GM19463 (cell line): ENCODE measurements at regions not wholly inside any gene's neighbourhood (a gene's known extent, or its start where the extent isn't known, plus 50 kb on each side); places are given as distances from the start of the nearest gene placed in this dataset.

Experiments used
- ATAC-seq: cut with Tn5 transposase; IDR thresholded peaks from one replicate; pipeline ENCODE4 v1.9.1; 2021; ENCODE audit warnings: mild to moderate bottlenecking, moderate library complexity; ENCODE audit not compliant: unreplicated experiment

DNA sequence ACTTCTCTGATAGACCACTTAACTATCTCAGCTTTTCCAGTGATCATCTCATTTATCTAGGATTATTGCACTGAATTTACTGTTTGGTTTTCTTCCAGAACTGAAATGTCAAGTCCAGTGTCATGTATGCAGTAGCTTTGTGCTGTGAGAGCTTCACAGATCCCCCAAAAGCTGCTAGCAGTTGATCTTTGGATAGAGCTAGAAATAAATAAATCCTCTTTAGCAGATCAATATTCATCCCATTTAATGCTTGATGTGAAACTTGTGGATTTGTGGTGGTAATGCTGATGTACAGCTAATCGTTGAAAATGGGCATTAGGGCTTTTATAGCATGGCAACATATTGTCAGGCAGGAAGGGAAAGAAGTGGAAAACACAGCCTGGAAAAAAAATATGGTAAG lies 509.6 kb upstream of the FAM241A start:
- ATAC-seq: no peak

DNA sequence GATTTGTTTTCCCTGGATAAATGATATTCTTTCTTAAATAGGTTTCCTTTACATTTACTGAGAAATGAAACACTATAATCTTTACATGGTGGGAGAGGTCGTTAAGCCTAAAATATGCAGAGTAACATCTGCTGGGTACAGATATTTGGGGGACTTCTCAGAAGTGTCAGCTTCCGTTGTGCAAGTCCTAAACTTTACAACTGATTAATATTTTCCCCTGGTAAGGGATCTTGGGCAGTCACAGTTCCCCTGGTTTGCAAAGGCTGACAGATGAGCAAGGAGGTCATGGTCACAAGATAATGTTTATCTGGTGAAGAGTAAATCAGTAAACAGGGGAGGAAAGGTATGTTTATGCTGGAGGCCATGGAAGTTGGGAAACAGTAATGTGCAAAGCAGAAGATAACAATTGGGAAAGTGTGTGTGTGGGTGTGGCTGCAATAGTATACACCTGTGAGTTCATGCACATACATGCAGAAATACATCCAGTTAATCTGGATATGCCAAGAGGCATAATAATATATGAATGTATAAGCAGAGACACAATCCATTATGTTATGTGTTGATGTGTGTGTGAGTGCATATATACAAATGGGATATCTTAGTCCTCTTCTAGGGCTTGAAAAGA lies 508.2 kb upstream of the FAM241A start:
- ATAC-seq: peak; percentile 61

DNA sequence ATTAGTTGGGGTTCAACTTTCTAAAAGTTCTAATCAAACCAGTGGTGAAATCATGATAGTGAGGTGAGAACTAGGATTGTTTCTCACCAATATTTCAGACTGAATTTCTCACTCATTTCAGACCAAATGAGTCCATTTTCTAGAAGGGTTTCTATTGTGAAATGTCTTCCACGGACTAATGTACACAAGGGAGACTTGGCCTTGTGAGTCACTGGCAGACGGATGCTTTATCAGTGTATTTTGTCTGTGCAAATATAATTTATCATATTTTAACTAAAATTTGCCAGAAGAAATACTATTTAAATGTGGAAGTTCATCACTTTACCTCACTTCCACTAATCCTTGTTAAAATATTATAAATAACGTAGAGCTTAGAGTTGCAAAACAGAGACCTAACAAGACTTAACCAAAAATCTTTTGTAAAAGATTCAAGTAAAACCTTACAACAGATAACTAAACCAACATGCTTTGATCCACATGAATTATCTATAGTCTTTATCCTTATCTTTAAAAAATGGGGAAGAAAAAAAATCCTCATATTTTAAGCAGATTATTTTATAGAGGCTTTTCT lies 506.0 kb upstream of the FAM241A start:
- ATAC-seq: no peak

DNA sequence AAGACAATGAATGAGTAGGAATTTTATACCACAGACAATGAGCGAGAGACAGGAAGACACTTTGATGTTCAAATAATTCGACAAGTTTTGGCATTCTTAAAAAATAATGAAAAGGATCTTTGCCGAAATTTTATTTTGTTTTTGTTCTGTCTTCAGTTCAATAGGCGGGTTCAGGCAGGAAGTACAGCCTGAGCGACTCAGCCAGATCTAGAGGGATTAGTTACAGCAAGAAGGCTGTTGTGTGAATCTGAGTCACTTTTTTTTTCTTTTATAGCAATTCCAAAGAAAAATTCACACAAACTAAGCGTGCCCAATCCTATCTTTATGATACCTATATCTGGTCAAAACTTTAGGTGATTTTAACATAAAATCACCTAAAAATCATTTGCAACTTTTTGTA lies 505.4 kb upstream of the FAM241A start:
- ATAC-seq: no peak

DNA sequence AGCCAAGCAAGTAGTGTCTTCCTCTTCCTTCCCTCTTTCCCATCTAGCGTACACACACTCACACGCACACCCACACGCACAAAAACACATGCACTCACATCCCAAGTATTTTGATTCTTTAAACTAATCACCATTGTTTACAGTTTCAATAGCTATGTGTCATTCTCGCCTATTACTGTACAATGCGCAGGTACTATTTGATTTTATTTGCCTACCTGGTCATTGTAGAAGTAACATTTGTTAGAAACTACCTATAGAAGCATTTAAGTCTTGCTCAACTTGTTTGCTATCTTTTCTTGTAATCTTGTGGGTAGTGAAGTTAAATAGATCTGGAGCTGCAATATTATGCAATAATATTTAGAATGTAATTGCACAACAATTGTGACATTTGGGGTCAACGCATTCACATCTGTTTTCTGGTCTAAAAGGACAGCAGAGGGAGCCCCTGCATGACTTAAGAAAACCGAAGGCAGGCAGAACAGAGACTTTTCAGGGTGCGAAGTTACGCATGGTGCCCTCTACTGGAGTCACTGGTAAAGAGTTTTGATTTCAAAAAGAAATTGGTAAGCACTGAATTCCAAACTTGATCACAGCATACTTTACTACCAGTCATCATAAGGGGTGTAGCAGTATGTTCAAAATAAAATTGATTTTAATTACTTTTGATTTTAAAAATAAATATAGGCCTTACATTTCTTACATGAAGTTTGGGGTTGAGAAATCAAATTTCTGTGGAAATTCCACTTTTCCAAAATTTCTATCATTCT lies 503.3 kb upstream of the FAM241A start:
- peak; percentile 90 for ATAC-seq

DNA sequence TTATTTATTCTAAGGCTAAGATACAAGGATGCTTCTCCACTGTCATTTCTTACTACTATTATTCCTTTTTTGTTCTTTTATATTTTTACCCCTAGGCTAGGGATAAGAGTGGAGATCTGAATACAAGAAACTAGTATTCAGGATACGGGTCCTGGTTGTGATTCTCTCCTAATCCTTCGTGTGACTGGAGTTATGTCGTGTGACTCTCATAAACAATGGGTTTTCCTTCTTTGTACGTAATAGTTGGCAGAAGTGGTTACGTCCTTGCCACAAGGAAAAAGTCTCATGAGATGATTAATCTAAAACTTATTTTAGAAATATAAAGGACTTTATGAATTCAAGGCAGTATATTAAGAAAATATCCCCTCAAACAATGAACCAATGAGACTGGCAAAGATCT lies 497.2 kb upstream of the FAM241A start:
- ATAC-seq: no peak

DNA sequence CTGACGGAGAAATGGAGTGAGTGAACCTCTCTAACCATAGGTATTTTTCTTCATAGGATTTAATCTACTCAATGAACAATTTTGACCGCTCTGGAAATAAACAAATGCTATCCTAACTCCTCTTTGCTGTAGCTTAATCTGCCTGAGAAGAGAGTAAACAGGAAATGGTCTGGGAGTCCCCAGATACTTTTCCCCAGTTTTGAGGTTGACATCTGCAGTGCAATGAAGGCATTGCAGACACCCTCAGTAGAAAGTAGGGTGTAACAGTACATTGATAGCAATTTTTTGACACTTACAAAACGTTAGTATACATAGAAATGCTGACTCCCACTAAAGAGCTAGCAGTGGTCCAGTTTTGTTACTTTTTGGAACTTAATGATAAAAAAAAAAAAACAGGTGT lies 495.9 kb upstream of the FAM241A start:
- peak; percentile 75 for ATAC-seq

DNA sequence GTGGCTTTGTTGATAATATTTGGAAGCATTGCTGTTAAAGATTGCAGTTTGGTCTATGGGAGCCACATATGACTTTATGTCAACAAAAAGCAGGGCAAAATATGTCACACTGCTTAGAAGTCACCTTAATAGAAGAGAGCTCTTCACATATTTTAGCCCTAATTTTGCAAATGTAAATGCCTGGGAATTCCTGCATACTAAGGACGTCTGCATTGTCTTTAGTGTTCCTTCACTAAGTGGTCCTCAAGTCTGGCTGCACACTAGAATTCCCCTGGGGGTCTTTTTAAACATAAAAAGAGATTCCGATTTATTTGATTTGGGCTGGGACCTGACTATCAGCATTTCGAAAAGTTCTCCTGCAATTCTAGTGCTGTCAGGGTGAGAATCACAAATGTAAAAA lies 495.1 kb upstream of the FAM241A start:
- no peak for ATAC-seq

GRCh38 chr4:111650674-111651086 lies 494.6 kb upstream of the FAM241A start:
- no peak for ATAC-seq

DNA sequence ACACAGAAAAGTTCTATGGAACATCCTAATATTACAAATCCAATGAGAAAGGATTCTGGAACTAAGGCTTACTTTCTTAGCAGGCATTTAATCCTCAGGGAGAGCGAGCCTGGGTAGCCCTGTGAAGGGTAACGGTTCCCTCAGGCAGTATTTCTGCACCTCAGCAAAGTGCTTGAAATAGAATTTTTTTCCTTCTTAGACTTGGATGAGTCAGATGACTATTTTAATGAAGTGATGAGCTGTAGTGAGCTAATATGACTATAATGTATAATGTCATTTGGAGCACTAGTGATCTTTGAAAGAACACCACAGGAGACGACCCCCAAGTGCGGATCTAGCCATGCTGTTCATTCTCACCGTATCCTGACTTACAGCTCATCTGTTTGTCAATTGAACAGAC lies 493.0 kb upstream of the FAM241A start:
- ATAC-seq: no peak

- ATAC-seq: no peak
These were observed 492.3 kb upstream of the FAM241A start for GRCh38 chr4:111652986-111653385.

GRCh38 chr4:111662496-111662895 lies 482.8 kb upstream of the FAM241A start:
- no peak for ATAC-seq

- ATAC-seq: no peak
These were observed 480.8 kb upstream of the FAM241A start for GRCh38 chr4:111664308-111664945.

DNA sequence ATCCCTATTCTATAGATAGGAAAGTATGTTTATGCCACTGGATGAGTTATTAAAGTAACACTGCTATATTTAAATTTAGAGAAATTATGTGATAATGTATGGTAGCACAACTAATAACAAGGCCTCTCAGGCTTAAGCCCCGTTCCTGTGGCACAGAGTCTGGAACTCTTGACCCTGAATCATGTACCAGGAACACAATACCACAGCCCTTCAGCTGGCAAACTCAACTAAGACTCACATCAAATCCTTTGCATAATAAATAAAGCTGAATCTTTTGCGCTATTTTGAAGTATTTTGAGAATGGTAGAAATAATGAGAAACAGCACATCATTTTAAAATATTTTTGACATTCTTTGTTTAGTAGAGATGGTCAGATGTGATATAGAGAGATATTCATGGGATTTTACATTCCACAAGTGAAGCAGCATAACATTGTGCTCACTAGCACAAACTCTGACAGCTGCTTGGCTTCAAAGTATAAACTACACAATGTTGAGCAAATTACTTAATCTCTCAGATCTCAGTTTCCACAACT lies 478.4 kb upstream of the FAM241A start:
- ATAC-seq: no peak

GRCh38 chr4:111671756-111672155 lies 473.5 kb upstream of the FAM241A start:
- ATAC-seq: no peak

GRCh38 chr4:111675746-111676145 lies 469.5 kb upstream of the FAM241A start:
- no peak for ATAC-seq

DNA sequence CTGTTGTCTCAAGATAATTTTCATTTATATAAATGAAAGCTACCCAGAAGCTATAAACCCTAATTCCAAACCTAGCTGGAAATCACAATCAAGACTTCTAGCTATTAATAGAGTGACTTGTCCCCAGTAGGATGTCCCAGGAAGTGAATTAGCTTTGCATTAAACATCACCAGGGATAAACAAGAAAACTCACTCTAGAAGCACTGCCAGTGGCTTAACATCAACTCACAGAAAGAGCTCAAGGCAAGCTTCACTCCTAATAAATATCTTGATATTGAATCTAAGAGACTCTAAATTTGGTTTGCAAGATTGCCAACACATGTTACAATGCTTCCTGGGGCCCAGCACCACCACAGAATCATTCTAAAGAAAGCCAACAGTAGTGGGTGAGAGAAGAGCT lies 468.7 kb upstream of the FAM241A start:
- ATAC-seq: no peak

GRCh38 chr4:111678479-111678878 lies 466.8 kb upstream of the FAM241A start:
- no peak for ATAC-seq

DNA sequence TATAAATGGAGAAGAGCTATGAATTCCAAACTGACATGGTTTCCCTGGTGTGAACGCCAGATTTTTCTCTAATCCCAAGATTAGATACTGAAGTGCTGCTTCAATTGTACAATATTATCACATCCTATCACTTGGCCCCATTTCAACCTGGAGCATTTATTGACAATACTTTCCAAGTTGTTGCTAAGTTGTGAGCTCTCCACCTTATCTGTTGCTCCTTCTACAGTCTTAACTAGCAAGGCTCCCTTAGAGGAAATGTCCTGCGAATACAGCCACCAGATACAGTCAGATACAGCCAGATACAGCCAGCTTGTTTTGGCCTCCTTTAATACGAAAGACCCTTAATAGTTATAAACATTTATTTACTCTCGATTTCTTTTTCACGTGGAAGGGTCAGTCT lies 466.3 kb upstream of the FAM241A start:
- ATAC-seq: no peak

GRCh38 chr4:111681270-111681669 lies 464.0 kb upstream of the FAM241A start:
- no peak for ATAC-seq

DNA sequence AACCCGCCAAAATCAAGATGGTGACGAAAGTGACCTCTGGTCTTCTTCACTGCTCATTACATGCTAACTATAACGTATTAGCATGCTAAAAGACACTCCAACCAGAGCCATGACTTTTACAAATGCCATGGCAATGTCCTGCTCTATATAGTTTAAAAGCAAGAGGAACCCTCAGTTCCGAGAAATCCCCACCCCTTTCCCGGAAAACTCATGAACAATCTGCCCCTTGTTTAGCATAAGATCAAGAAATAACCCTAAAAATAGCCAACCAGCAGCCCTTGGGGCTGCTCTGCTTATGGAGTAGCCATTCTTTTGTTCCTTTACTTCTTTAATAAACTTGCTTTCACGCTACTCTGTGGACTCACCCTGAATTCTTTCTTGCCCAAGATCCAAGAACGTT lies 463.5 kb upstream of the FAM241A start:
- ATAC-seq: no peak

GRCh38 chr4:111685205-111685604 lies 460.0 kb upstream of the FAM241A start:
- no peak for ATAC-seq
